HG03025 (cell line): ENCODE measurements at regions not wholly inside any gene's neighbourhood (a gene's known extent, or its start where the extent isn't known, plus 50 kb on each side); places are given as distances from the start of the nearest gene placed in this dataset.

Experiments
- ATAC-seq: cut with Tn5 transposase; IDR thresholded peaks from one replicate; pipeline ENCODE4 v1.9.1; 2021; ENCODE audit warnings: mild to moderate bottlenecking, moderate library complexity; ENCODE audit not compliant: unreplicated experiment, low FRiP score

- no peak for ATAC-seq
Observed at GRCh38 chr2:217047631-217048030, 187.8 kb upstream of the TNP1 start.

GRCh38 chr2:217047209-217047608 lies 187.3 kb upstream of the TNP1 start:
- ATAC-seq = no peak

- no peak for ATAC-seq
Observed at GRCh38 chr2:217045700-217046475, 186.0 kb upstream of the TNP1 start.

- no peak for ATAC-seq
Observed at GRCh38 chr2:217040099-217040498, 180.2 kb upstream of the TNP1 start.

- ATAC-seq = no peak
Observed at GRCh38 chr2:217038001-217038400, 178.1 kb upstream of the TNP1 start.

- no peak for ATAC-seq
Observed at GRCh38 chr2:217037353-217037752, 177.5 kb upstream of the TNP1 start.

- no peak for ATAC-seq
Observed at GRCh38 chr2:217035967-217036366, 176.1 kb upstream of the TNP1 start.

GRCh38 chr2:217033186-217033585 lies 173.3 kb upstream of the TNP1 start:
- no peak for ATAC-seq

- ATAC-seq = no peak
Observed at GRCh38 chr2:217031445-217031844, 171.6 kb upstream of the TNP1 start.

- no peak for ATAC-seq
Observed at GRCh38 chr2:217030081-217030480, 170.2 kb upstream of the TNP1 start.

GRCh38 chr2:217028128-217028527 lies 168.3 kb upstream of the TNP1 start:
- ATAC-seq = no peak

GRCh38 chr2:217027414-217027813 lies 167.6 kb upstream of the TNP1 start:
- ATAC-seq = no peak

- ATAC-seq = no peak
Observed at GRCh38 chr2:217026569-217026968, 166.7 kb upstream of the TNP1 start.

- ATAC-seq = no peak
Observed at GRCh38 chr2:217026161-217026560, 166.3 kb upstream of the TNP1 start.

GRCh38 chr2:217023611-217024010 lies 163.7 kb upstream of the TNP1 start:
- no peak for ATAC-seq

- ATAC-seq = no peak
Observed at GRCh38 chr2:217017456-217018252, 157.8 kb upstream of the TNP1 start.

GRCh38 chr2:217016796-217017419 lies 157.0 kb upstream of the TNP1 start:
- ATAC-seq = no peak

GRCh38 chr2:217014328-217015105 lies 154.7 kb upstream of the TNP1 start:
- ATAC-seq = no peak

GRCh38 chr2:217013926-217014325 lies 154.1 kb upstream of the TNP1 start:
- no peak for ATAC-seq

- no peak for ATAC-seq
Observed at GRCh38 chr2:217011576-217011975, 151.7 kb upstream of the TNP1 start.

- no peak for ATAC-seq
Observed at GRCh38 chr2:217010173-217010572, 150.3 kb upstream of the TNP1 start.
